Vagina (tissue), 2 donors: ENCODE measurements at regions not wholly inside any gene's neighbourhood (a gene's known extent, or its start where the extent isn't known, plus 50 kb on each side); places are given as distances from the start of the nearest gene placed in this dataset.

Experiments
- POLR2A ChIP-seq, 2 donors: fragments of 450-650 bp; IDR thresholded peaks; one replicate each; pipeline ENCODE4 v1.6.1; 2017; ENCODE audit warnings: antibody characterized with exemption in 2 of 2, mild to moderate bottlenecking in 2 of 2, moderate library complexity in 2 of 2
- TF ChIP-seq, protein P1 (sequence below), 3 experiments: fragments of 450-650 bp in 2 of 3; fragments of 200-600 bp in 1 of 3; sonication (generic) in 1 of 3; IDR thresholded peaks; one replicate each; pipeline ENCODE4 v1.5.1; 2017 to 2019; ENCODE audit warnings: antibody characterized with exemption in 3 of 3, mild to moderate bottlenecking in 2 of 3, moderate library complexity in 2 of 3

DNA sequence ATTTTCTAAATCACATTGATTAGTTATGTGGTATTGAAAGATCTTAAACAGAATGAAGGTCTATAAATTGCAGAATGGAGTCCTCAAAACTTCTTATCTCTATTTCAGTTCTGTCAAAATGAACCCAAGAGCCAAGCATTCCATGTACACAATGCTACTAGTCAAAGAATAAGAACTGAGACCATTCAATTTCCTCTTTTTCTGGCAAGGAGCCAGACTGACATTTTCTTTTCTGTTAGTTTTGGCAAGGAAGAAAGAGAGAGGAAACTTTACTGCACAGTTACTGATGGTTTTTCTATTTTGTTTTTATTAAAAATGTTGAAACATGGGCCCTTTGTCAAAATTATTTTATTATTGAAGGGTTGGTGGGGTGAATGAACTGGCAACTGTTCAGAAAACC, 181.8 kb upstream of the FERD3L start:
- TF ChIP-seq, protein P1, sequence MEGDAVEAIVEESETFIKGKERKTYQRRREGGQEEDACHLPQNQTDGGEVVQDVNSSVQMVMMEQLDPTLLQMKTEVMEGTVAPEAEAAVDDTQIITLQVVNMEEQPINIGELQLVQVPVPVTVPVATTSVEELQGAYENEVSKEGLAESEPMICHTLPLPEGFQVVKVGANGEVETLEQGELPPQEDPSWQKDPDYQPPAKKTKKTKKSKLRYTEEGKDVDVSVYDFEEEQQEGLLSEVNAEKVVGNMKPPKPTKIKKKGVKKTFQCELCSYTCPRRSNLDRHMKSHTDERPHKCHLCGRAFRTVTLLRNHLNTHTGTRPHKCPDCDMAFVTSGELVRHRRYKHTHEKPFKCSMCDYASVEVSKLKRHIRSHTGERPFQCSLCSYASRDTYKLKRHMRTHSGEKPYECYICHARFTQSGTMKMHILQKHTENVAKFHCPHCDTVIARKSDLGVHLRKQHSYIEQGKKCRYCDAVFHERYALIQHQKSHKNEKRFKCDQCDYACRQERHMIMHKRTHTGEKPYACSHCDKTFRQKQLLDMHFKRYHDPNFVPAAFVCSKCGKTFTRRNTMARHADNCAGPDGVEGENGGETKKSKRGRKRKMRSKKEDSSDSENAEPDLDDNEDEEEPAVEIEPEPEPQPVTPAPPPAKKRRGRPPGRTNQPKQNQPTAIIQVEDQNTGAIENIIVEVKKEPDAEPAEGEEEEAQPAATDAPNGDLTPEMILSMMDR (IDR thresholded peaks at IDR 0.05), result no peak
- TF ChIP-seq POLR2A (IDR thresholded peaks at IDR 0.05), result no peak
